ENCODE measurements at regions not wholly inside any gene's neighbourhood (a gene's known extent, or its start where the extent isn't known, plus 50 kb on each side); places are given as distances from the start of the nearest gene placed in this dataset.

DNA sequence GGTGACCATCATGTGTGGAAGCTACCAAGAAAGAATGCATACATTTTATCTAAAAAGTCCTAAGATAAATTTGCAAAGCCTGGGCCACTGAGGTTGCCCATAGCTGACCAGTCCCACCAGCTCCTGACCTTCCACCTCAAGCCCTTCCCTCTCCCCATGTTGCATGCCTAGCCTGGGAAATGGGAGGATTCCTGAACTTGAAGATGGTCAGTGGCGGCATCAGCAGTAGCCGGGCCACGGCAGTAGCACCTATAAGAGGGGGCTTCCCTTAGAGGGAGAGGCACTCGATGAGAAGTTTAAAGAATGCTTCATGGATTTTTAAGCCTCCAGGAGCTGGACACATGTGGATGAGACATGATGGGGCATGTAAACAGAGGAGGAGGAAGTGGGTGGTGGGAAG, 172.1 kb downstream of the KLF13 start:
- TF ChIP-seq EZH2 (IDR thresholded peaks at IDR 0.05) (no peak), POLR2AphosphoS5 (IDR thresholded peaks at IDR 0.05; ENCODE audit: borderline replicate concordance, low read depth, low read length) (no peak)
